Breast epithelium (tissue), 4 donors: ENCODE measurements at regions not wholly inside any gene's neighbourhood (a gene's known extent, or its start where the extent isn't known, plus 50 kb on each side); places are given as distances from the start of the nearest gene placed in this dataset.
"Not testable (repeated sequence)": the region's sequence is repeated elsewhere in the genome, so short reads cannot be mapped to it uniquely, and the experiment has no call there.

ENCODE experiments used
- DNase-seq, 2 donors: peaks; one replicate each; pipeline ENCODE4 v3.0.0-alpha.2; 2019; ENCODE audit warnings: low spot score in 2 of 2
- H3K27ac ChIP-seq, 2 donors: fragments of 200-600 bp; sonication (generic) in 1 of 2; one replicate each; pipeline ENCODE4 v1.5.1; 2016 to 2019; ENCODE audit warnings: mild to moderate bottlenecking in 1 of 2
- H3K27me3 ChIP-seq, 2 donors: fragments of 200-600 bp; sonication (generic) in 1 of 2; one replicate each; pipeline versions ENCODE4 v1.5.1 to v1.6.0; 2017 to 2019; ENCODE audit warnings: control low read depth in 1 of 2, mild to moderate bottlenecking in 1 of 2
- H3K36me3 ChIP-seq: fragments of 200-600 bp; one replicate; pipeline ENCODE4 v1.5.1; 2019
- H3K4me1 ChIP-seq, 2 donors: fragments of 200-600 bp; sonication (generic); one replicate each; pipeline ENCODE4 v1.5.1; 2016 to 2019; ENCODE audit warnings: control low read depth in 1 of 2
- H3K4me3 ChIP-seq, 3 donors: fragments of 200-600 bp; sonication (generic); 1 replicate in 2 of 3; 2 replicates in 1 of 3; pipeline ENCODE4 v1.5.1; 2016 to 2019; ENCODE audit warnings: mild to moderate bottlenecking in 3 of 3, moderate library complexity in 2 of 3
- H3K9me3 ChIP-seq, 2 donors: fragments of 200-600 bp; sonication (generic) in 1 of 2; one replicate each; pipeline ENCODE4 v1.5.1; 2016 to 2019; ENCODE audit warnings: control low read depth in 1 of 2
- CTCF ChIP-seq, 3 donors: fragments of 450-650 bp; IDR thresholded peaks; one replicate each; pipeline ENCODE4 v1.5.1; 2016 to 2017; ENCODE audit warnings: antibody characterized with exemption in 3 of 3, mild to moderate bottlenecking in 3 of 3, moderate library complexity in 3 of 3
- POLR2A ChIP-seq: fragments of 450-650 bp; IDR thresholded peaks from one replicate; pipeline ENCODE4 v1.6.1; 2016; ENCODE audit warnings: antibody characterized with exemption, mild to moderate bottlenecking, moderate library complexity
- POLR2AphosphoS5 ChIP-seq, 3 donors: sonication (generic); formaldehyde crosslinking; IDR thresholded peaks; one replicate each; pipeline ENCODE4 v1.6.1; 2017; ENCODE audit warnings: antibody characterized with exemption in 3 of 3
- intact Hi-C: fragments of 100-400 bp; cut with DNase I; formaldehyde crosslinking; loops from one replicate; pipeline ENCODE4 v1.15.1; 2023; ENCODE audit warnings: low total_unique reads

GRCh38 chr18:59038295-59039039 is 101.2 kb upstream of the SEC11C start:
- H3K27me3 ChIP-seq = no peaks in the 10 kb centered on the region
- no peak for DNase-seq
- TF ChIP-seq POLR2AphosphoS5 (IDR thresholded peaks at IDR 0.05) (no peak), POLR2A (no peak), CTCF (IDR thresholded peaks at IDR 0.05) (no peak)
- no peaks in the 10 kb centered on the region for H3K9me3 ChIP-seq
- no peaks in the 10 kb centered on the region for H3K36me3 ChIP-seq
- H3K4me3 ChIP-seq = no peak overlapping the region
- H3K27ac ChIP-seq = no peak overlapping the region
- no peaks in the 10 kb centered on the region for H3K4me1 ChIP-seq
- intact Hi-C loops = no loop called here

- H3K4me3 ChIP-seq, H3K27me3 ChIP-seq, intact Hi-C loops, H3K9me3 ChIP-seq, H3K36me3 ChIP-seq, DNase-seq, H3K27ac ChIP-seq, H3K4me1 ChIP-seq: not testable (repeated sequence)
Observed at GRCh38 chr18:59039040-59039320, 100.7 kb upstream of the SEC11C start.

- intact Hi-C loops = no loop called here
- Histone ChIP-seq H3K27ac (no peak overlapping the region), H3K4me1 (no peaks in the 10 kb centered on the region), H3K36me3 (no peaks in the 10 kb centered on the region), H3K9me3 (no peaks in the 10 kb centered on the region), H3K4me3 (no peak overlapping the region), H3K27me3 (no peaks in the 10 kb centered on the region)
- TF ChIP-seq POLR2A (no peak), CTCF (IDR thresholded peaks at IDR 0.05) (no peak), POLR2AphosphoS5 (IDR thresholded peaks at IDR 0.05) (no peak)
- no peak for DNase-seq
Observed at GRCh38 chr18:59039449-59039848, 100.2 kb upstream of the SEC11C start.

- no peaks in the 10 kb centered on the region for H3K4me1 ChIP-seq
- intact Hi-C loops = no loop called here
- H3K27ac ChIP-seq = peak overlapping the region; percentile 30 to 48
- H3K4me3 ChIP-seq = no peak overlapping the region
- no peaks in the 10 kb centered on the region for H3K36me3 ChIP-seq
- H3K27me3 ChIP-seq = no peaks in the 10 kb centered on the region
- no peak for TF ChIP-seq CTCF (IDR thresholded peaks at IDR 0.05)
- DNase-seq = no peak
- no peaks in the 10 kb centered on the region for H3K9me3 ChIP-seq
Observed at GRCh38 chr18:59040770-59041148, 98.9 kb upstream of the SEC11C start.

GRCh38 chr18:59041296-59041695 is 98.4 kb upstream of the SEC11C start:
- H3K27me3 ChIP-seq = no peaks in the 10 kb centered on the region
- H3K36me3 ChIP-seq = no peaks in the 10 kb centered on the region
- TF ChIP-seq POLR2A (no peak), POLR2AphosphoS5 (IDR thresholded peaks at IDR 0.05) (no peak), CTCF (IDR thresholded peaks at IDR 0.05) (no peak)
- H3K9me3 ChIP-seq = no peaks in the 10 kb centered on the region
- H3K4me3 ChIP-seq = no peak overlapping the region
- H3K27ac ChIP-seq = peak overlapping the region in 1 of 2 donors; percentile 48
- H3K4me1 ChIP-seq = no peaks in the 10 kb centered on the region
- intact Hi-C loops = no loop called here
- DNase-seq = no peak
